ENCODE measurements at regions not wholly inside any gene's neighbourhood (a gene's known extent, or its start where the extent isn't known, plus 50 kb on each side); places are given as distances from the start of the nearest gene placed in this dataset.

- no peak overlapping the region for H2AK5ac ChIP-seq (ENCODE audit: insufficient read length, low read length)
- H3K27ac Mint-ChIP-seq: no peak overlapping the region
- no peak overlapping the region for H3K4ac ChIP-seq (ENCODE audit: low read depth, low read length)
- no peak overlapping the region for H3K56ac ChIP-seq (ENCODE audit: insufficient read length, low read depth, low read length)
- H3K4me1 Mint-ChIP-seq: peaks cover 11 to 16% of the 10 kb centered on the region in 2 experiments
- H2BK120ac ChIP-seq (ENCODE audit: low read depth, low read length, poor library complexity, severe bottlenecking): no peak overlapping the region
- H3K79me1 ChIP-seq (ENCODE audit: insufficient read depth, low read depth, low read length, poor library complexity, severe bottlenecking): no peaks in the 10 kb centered on the region
- no peak overlapping the region for H2BK12ac ChIP-seq (ENCODE audit: insufficient read length, low read depth, low read length)
- no peak overlapping the region for H3K23ac ChIP-seq (ENCODE audit: insufficient read length, low read depth, low read length)
- H3K14ac ChIP-seq (ENCODE audit: insufficient read depth, low read length): no peak overlapping the region
- no peak overlapping the region for H2BK20ac ChIP-seq (ENCODE audit: low read depth, low read length, poor library complexity, severe bottlenecking)
- no peaks in the 10 kb centered on the region for H3K27me3 ChIP-seq (ENCODE audit: insufficient read depth, low read length)
- WGBS (ENCODE audit: extremely low coverage, insufficient read length, low lambda C conversion rate): no CpG with 5 or more reads among the region's 3 CpGs
- no peak overlapping the region for H3K4me2 ChIP-seq (ENCODE audit: insufficient read depth, insufficient read length, low read length)
- H3K4me1 ChIP-seq (ENCODE audit: insufficient read depth, low read length): 0 out of 2 replicates have a peak, but pooled peaks cover 2% of the 10 kb centered on the region
- H2BK15ac ChIP-seq (ENCODE audit: low read depth, low read length): no peak overlapping the region
- H2BK5ac ChIP-seq (ENCODE audit: insufficient read length, low read length): no peak overlapping the region
- no peaks in the 10 kb centered on the region for H3K79me2 ChIP-seq (ENCODE audit: insufficient read depth, low read length)
- no peak overlapping the region for H3K27ac ChIP-seq (ENCODE audit: insufficient read length, low read depth, low read length)
- H3K23me2 ChIP-seq (ENCODE audit: insufficient read length, low read depth, low read length, poor library complexity, severe bottlenecking): no peaks in the 10 kb centered on the region
- no peak overlapping the region for H4K8ac ChIP-seq (replicated peaks; ENCODE audit: insufficient read length, low read depth, low read length)
- H2AFZ ChIP-seq (ENCODE audit: low read length): no peak overlapping the region
- H4K91ac ChIP-seq (ENCODE audit: insufficient read length, low read depth, low read length): no peak overlapping the region
- H3T11ph ChIP-seq (ENCODE audit: low read length): no peak overlapping the region
- TF ChIP-seq CTCF (conservative IDR thresholded peaks at IDR 0.05): no peak
- no peak overlapping the region for H3K18ac ChIP-seq (ENCODE audit: insufficient read length, low read depth, low read length)
- DNase-seq: no peak
- no peaks in the 10 kb centered on the region for H3K36me3 Mint-ChIP-seq (ENCODE audit: insufficient read depth in 1 of 3, low read depth in 3 of 3)
- H3K9me3 ChIP-seq (ENCODE audit: control insufficient read depth, low read depth, low read length): no peaks in the 10 kb centered on the region
- H3K27me3 Mint-ChIP-seq (ENCODE audit: low read depth): no peaks in the 10 kb centered on the region
- H4K5ac ChIP-seq (ENCODE audit: insufficient read length, low read depth, low read length): no peak overlapping the region
- no peak overlapping the region for H3K9ac ChIP-seq (ENCODE audit: extremely low read depth, insufficient read length, low read length)
- H3K4me3 Mint-ChIP-seq: no peak overlapping the region
- H3K9me3 Mint-ChIP-seq: no peaks in the 10 kb centered on the region
- H4K20me1 ChIP-seq (ENCODE audit: control insufficient read depth, insufficient read depth, insufficient read length): no peaks in the 10 kb centered on the region
These were observed 60.6 kb upstream of the LMO4 start for GRCh38 chr1:87268111-87268510.
